ENCODE measurements at regions not wholly inside any gene's neighbourhood (a gene's known extent, or its start where the extent isn't known, plus 50 kb on each side); places are given as distances from the start of the nearest gene placed in this dataset.

DNA sequence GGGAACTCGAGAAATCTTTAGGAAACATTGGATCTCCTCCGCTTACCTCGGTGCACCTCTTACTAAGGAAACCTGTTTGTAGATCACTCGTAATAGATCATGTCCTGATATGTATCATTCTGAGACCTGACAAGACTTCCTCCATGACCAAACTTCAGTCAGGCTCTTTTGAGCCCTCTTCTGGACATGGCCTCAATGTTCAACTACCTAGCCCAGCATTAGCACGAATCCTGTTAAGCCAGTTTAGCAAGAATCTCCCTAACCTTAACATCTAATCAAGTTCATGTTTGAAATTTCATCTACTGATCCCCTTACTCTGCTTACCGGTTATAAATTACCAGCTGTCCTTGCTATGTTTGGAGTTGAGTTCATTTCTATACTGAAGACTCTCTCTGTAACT lies 713.9 kb upstream of the USP15 start:
- TF ChIP-seq POLR2AphosphoS5 (IDR thresholded peaks at IDR 0.05), result no peak
- TF ChIP-seq, protein P1, sequence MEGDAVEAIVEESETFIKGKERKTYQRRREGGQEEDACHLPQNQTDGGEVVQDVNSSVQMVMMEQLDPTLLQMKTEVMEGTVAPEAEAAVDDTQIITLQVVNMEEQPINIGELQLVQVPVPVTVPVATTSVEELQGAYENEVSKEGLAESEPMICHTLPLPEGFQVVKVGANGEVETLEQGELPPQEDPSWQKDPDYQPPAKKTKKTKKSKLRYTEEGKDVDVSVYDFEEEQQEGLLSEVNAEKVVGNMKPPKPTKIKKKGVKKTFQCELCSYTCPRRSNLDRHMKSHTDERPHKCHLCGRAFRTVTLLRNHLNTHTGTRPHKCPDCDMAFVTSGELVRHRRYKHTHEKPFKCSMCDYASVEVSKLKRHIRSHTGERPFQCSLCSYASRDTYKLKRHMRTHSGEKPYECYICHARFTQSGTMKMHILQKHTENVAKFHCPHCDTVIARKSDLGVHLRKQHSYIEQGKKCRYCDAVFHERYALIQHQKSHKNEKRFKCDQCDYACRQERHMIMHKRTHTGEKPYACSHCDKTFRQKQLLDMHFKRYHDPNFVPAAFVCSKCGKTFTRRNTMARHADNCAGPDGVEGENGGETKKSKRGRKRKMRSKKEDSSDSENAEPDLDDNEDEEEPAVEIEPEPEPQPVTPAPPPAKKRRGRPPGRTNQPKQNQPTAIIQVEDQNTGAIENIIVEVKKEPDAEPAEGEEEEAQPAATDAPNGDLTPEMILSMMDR (IDR thresholded peaks at IDR 0.05; ENCODE audit: poor library complexity, severe bottlenecking), result no peak
- TF ChIP-seq RAD21 (conservative IDR thresholded peaks at IDR 0.05), result no peak
- no peak for TF ChIP-seq EZH2 (IDR thresholded peaks at IDR 0.05; ENCODE audit: borderline replicate concordance, insufficient read depth, low read length, poor library complexity, severe bottlenecking)

Measured in neural cell (in vitro differentiated cells).